Hepatocyte (in vitro differentiated cells): ENCODE measurements at regions not wholly inside any gene's neighbourhood (a gene's known extent, or its start where the extent isn't known, plus 50 kb on each side); places are given as distances from the start of the nearest gene placed in this dataset.

Experiments used
- CTCF ChIP-seq: fragments of 200-600 bp; sonication (generic); IDR thresholded peaks from 2 replicates; pipeline ENCODE4 v1.5.1; 2016; ENCODE audit warnings: antibody characterized with exemption, mild to moderate bottlenecking; ENCODE audit not compliant: poor library complexity
- EZH2 ChIP-seq: fragments of 200-600 bp; sonication (generic); IDR thresholded peaks from 2 replicates; pipeline ENCODE4 v1.6.1; 2016; ENCODE audit warnings: antibody characterized with exemption, mild to moderate bottlenecking, borderline replicate concordance
- EZH2phosphoT487 ChIP-seq: fragments of 200-600 bp; sonication (generic); IDR thresholded peaks from one replicate; pipeline ENCODE4 v1.6.1; 2018; ENCODE audit warnings: antibody characterized with exemption, mild to moderate bottlenecking, low read depth, moderate library complexity; ENCODE audit not compliant: unreplicated experiment, severe bottlenecking

- no peak for TF ChIP-seq CTCF
- no peak for TF ChIP-seq EZH2phosphoT487
- TF ChIP-seq EZH2, result no peak
Measured at GRCh38 chr11:107131756-107132155, 113.5 kb upstream of the GUCY1A2 start.
